ENCODE measurements at regions not wholly inside any gene's neighbourhood (a gene's known extent, or its start where the extent isn't known, plus 50 kb on each side); places are given as distances from the start of the nearest gene placed in this dataset.

DNA sequence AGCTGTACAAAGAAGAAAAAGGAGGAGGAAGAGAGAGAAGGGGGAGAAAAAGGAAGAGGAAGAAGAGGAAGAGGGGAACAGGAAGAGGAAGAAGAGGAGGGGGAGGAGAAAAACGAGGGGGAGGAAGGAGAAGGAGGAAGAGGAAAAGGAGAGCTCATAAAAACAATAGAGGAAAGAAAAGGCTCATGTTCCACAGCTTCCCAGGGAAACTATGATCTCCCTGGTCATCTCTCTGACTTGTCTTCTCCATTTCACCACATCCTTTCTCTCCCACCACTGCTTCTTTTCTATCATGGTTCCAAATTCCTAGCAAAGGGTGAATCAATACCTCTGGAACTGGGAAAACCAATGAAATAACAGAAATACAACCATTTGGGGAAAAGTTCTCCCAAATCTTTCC, 254.1 kb upstream of the ERCC4 start:
- H3K9ac ChIP-seq: no peak overlapping the region
- no peak overlapping the region for H3K4me2 ChIP-seq
- no peak overlapping the region for H2AFZ ChIP-seq (ENCODE audit: low read depth)
- no peaks in the 10 kb centered on the region for H3K4me1 ChIP-seq (ENCODE audit: low read depth, poor library complexity, severe bottlenecking)
- no peaks in the 10 kb centered on the region for H3K36me3 ChIP-seq (ENCODE audit: insufficient read depth)
- no peaks in the 10 kb centered on the region for H3K27me3 ChIP-seq (ENCODE audit: insufficient read depth, low read depth)
- no peaks in the 10 kb centered on the region for H3K79me2 ChIP-seq (ENCODE audit: insufficient read depth, low read depth)
- H3K27ac ChIP-seq: no peak overlapping the region
- no peaks in the 10 kb centered on the region for H4K20me1 ChIP-seq (ENCODE audit: insufficient read depth)
- H3K4me3 ChIP-seq (IDR thresholded peaks at IDR 0.05; ENCODE audit: insufficient read depth, low read depth, low read length): no peak overlapping the region
- TF ChIP-seq, protein P1, sequence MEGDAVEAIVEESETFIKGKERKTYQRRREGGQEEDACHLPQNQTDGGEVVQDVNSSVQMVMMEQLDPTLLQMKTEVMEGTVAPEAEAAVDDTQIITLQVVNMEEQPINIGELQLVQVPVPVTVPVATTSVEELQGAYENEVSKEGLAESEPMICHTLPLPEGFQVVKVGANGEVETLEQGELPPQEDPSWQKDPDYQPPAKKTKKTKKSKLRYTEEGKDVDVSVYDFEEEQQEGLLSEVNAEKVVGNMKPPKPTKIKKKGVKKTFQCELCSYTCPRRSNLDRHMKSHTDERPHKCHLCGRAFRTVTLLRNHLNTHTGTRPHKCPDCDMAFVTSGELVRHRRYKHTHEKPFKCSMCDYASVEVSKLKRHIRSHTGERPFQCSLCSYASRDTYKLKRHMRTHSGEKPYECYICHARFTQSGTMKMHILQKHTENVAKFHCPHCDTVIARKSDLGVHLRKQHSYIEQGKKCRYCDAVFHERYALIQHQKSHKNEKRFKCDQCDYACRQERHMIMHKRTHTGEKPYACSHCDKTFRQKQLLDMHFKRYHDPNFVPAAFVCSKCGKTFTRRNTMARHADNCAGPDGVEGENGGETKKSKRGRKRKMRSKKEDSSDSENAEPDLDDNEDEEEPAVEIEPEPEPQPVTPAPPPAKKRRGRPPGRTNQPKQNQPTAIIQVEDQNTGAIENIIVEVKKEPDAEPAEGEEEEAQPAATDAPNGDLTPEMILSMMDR (conservative IDR thresholded peaks at IDR 0.05; ENCODE audit: low read depth, low read length): no peak

DNA sequence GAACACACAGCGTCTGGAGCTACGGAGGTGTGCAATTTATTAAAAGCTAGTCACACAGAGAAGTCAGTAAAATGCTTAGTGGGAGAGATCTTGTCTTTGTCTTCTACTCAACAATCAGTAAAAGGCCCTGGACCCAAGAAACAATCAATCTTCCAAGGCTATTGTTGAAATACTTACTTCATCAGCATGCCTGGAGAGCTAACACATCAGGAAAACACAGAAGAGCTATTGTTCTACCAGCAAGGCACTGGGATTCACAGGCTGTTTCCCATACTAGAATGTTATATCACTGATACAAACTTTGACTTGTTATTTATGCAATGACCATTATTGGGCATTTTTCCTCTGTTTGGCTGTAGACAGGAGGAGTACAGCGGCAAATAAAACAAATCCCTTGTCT, 247.8 kb upstream of the ERCC4 start:
- Histone ChIP-seq H3K9ac (no peak overlapping the region), H3K4me2 (no peak overlapping the region), H3K27me3 (ENCODE audit: insufficient read depth, low read depth) (no peaks in the 10 kb centered on the region), H2AFZ (ENCODE audit: low read depth) (no peak overlapping the region), H3K36me3 (ENCODE audit: insufficient read depth) (no peaks in the 10 kb centered on the region), H3K4me3 (IDR thresholded peaks at IDR 0.05; ENCODE audit: insufficient read depth, low read depth, low read length) (no peak overlapping the region), H4K20me1 (ENCODE audit: insufficient read depth) (no peaks in the 10 kb centered on the region), H3K27ac (no peak overlapping the region), H3K79me2 (ENCODE audit: insufficient read depth, low read depth) (no peaks in the 10 kb centered on the region), H3K4me1 (ENCODE audit: low read depth, poor library complexity, severe bottlenecking) (no peaks in the 10 kb centered on the region)
- TF ChIP-seq, protein P1 (conservative IDR thresholded peaks at IDR 0.05; ENCODE audit: low read depth, low read length): no peak

DNA sequence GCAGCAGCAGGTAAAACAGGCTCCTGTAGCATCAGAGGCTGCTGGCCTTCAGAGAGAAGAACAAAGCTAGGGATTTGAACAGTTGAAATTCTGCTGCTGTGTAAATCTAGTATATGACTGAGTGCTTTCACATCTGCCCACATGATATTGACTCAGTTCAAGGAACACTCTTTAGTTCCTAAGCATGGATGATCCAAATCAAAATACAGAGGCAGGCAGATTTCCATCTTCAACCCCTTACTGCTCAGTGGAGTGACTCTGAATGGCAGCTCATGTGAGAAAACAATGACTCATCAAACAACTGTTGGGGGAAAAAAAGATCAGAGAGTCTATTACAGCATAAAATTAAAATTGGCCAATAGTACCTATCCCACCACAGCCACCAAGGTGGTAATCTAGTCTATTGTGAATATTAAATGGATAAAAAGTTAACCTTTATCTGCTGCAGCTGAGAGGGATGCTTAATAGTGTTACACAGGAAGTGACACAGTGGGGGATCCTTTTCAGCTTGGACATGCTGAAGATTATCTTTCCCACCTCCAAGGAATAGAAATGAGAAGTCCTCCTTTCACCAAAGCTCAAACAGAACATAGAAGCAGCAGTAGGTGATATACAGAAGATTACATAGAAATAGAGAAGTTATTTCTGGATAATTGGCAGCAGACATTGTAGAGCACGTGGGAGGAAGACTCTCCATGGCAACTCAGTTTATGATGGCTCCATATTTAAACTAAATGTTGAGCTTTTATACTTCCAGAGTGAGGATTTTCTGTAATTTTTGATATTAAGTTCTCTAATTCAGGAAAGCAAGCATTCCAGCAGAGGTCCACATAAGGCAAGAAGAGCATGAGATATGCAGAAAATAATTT, 239.7 kb upstream of the ERCC4 start:
- Histone ChIP-seq H3K36me3 (ENCODE audit: insufficient read depth) (no peaks in the 10 kb centered on the region), H3K27ac (no peak overlapping the region), H3K9ac (no peak overlapping the region), H3K27me3 (ENCODE audit: insufficient read depth, low read depth) (no peaks in the 10 kb centered on the region), H2AFZ (ENCODE audit: low read depth) (peak overlapping the region; percentile 15; the same call in 1 of the 2 replicates), H3K4me3 (IDR thresholded peaks at IDR 0.05; ENCODE audit: insufficient read depth, low read depth, low read length) (no peak overlapping the region), H3K79me2 (ENCODE audit: insufficient read depth, low read depth) (no peaks in the 10 kb centered on the region), H4K20me1 (ENCODE audit: insufficient read depth) (no peaks in the 10 kb centered on the region), H3K4me1 (ENCODE audit: low read depth, poor library complexity, severe bottlenecking) (no peaks in the 10 kb centered on the region), H3K4me2 (no peak overlapping the region)
- TF ChIP-seq, protein P1 (conservative IDR thresholded peaks at IDR 0.05; ENCODE audit: low read depth, low read length): no peak

DNA sequence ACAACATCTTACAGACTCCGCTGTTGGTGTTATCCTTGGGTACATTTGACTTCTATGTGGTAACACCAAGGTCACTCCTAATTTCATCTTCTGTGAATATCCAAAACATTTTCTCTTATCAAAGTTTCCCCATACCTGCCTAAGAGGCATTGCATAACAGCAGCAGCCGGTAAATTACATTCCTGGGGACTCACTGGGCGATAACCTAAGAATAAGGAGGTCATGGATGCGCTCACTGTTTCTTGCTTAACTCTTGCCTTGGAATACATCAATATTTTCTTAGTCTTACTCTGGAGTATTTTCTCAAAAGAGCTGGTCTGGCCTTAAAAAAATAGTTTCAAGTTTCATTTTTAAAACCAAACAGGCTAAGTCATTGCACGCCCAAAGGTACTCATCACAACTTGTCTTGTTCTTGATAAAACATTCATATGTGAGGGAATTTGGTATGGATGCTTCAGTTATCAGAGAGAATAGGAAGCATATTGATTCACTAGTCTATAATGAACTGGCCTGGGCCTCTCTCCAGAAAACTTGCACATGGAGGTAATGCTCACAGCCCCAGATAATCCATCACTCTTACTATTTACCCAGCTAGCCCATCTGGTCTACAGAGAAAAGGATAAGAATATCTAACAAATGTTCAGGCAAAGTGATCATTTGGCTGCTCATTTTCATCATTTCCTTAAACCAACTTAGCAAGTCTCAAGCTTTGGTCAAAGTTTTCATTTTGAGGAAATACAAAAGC, 235.0 kb upstream of the ERCC4 start:
- no peak overlapping the region for H3K4me2 ChIP-seq
- H3K9ac ChIP-seq: no peak overlapping the region
- TF ChIP-seq, protein P1 (conservative IDR thresholded peaks at IDR 0.05; ENCODE audit: low read depth, low read length): no peak

More for the DNA sequence above, 235.0 kb upstream of the ERCC4 start:
- Histone ChIP-seq H4K20me1 (ENCODE audit: insufficient read depth) (no peaks in the 10 kb centered on the region), H3K4me3 (IDR thresholded peaks at IDR 0.05; ENCODE audit: insufficient read depth, low read depth, low read length) (no peak overlapping the region), H3K79me2 (ENCODE audit: insufficient read depth, low read depth) (no peaks in the 10 kb centered on the region), H3K36me3 (ENCODE audit: insufficient read depth) (no peaks in the 10 kb centered on the region), H3K4me1 (ENCODE audit: low read depth, poor library complexity, severe bottlenecking) (no peaks in the 10 kb centered on the region), H2AFZ (ENCODE audit: low read depth) (no peak overlapping the region), H3K27ac (no peak overlapping the region), H3K27me3 (ENCODE audit: insufficient read depth, low read depth) (no peaks in the 10 kb centered on the region)

Data from KMS-11 (cell line).